ENCODE measurements at regions not wholly inside any gene's neighbourhood (a gene's known extent, or its start where the extent isn't known, plus 50 kb on each side); places are given as distances from the start of the nearest gene placed in this dataset.

DNA sequence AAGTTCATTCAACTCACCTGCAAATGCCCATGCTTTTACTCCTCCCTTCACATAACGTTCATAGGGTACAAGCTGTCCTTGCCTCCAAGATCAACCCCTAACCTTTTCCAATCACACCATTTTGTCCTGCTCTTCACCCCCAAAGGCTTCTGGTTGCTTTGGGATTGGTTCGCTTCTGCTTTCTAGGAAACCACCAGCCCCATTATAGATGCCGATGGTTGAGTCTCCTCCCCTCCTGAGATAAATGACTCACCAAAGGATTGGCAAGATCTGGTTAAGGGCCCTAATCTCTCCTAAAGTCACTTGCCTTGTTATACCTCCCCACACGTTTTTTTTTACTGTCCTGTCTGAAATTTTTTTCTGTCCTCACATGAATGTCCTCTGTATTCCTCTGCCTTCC is 311.4 kb downstream of the HACE1 start:
- Histone ChIP-seq H3K79me2 (ENCODE audit: insufficient read depth, low read length) (no peaks in the 10 kb centered on the region), H2AFZ (ENCODE audit: low read length) (no peak overlapping the region), H3K36me3 (ENCODE audit: insufficient read depth, low read length) (no peaks in the 10 kb centered on the region), H4K20me1 (ENCODE audit: insufficient read depth, low read length) (no peaks in the 10 kb centered on the region), H3K27me3 (ENCODE audit: insufficient read depth, low read length) (no peaks in the 10 kb centered on the region), H3K4me3 (ENCODE audit: low read depth, low read length, poor library complexity, severe bottlenecking) (no peak overlapping the region), H3K9me3 (ENCODE audit: low read length) (no peaks in the 10 kb centered on the region), H3K4me1 (ENCODE audit: insufficient read depth, low read length, severe bottlenecking) (no peaks in the 10 kb centered on the region), H3K27ac (ENCODE audit: low read depth, low read length, poor library complexity, severe bottlenecking) (no peak overlapping the region), H3K9me2 (ENCODE audit: low read depth, low read length) (no peaks in the 10 kb centered on the region), H3K9ac (ENCODE audit: low read length) (no peak overlapping the region), H3K4me2 (ENCODE audit: low read length) (no peak overlapping the region), H3F3A (ENCODE audit: insufficient read depth, low read length) (no peaks in the 10 kb centered on the region)
- TF ChIP-seq CTCF (IDR thresholded peaks at IDR 0.05; ENCODE audit: low read length): no peak
- no peak for TF ChIP-seq EZH2 (IDR thresholded peaks at IDR 0.05; ENCODE audit: borderline replicate concordance, low read length)

GRCh38 chr6:104541411-104541810 is 318.3 kb downstream of the HACE1 start:
- Histone ChIP-seq H3K27me3 (ENCODE audit: insufficient read depth, low read length) (no peaks in the 10 kb centered on the region), H3K9me2 (ENCODE audit: low read depth, low read length) (no peaks in the 10 kb centered on the region), H3K4me1 (ENCODE audit: insufficient read depth, low read length, severe bottlenecking) (no peaks in the 10 kb centered on the region), H3K4me3 (ENCODE audit: low read depth, low read length, poor library complexity, severe bottlenecking) (no peak overlapping the region), H3K79me2 (ENCODE audit: insufficient read depth, low read length) (no peaks in the 10 kb centered on the region), H3F3A (ENCODE audit: insufficient read depth, low read length) (no peaks in the 10 kb centered on the region), H3K9ac (ENCODE audit: low read length) (no peak overlapping the region), H2AFZ (ENCODE audit: low read length) (no peak overlapping the region), H3K4me2 (ENCODE audit: low read length) (no peak overlapping the region), H3K9me3 (ENCODE audit: low read length) (no peaks in the 10 kb centered on the region), H4K20me1 (ENCODE audit: insufficient read depth, low read length) (no peaks in the 10 kb centered on the region), H3K36me3 (ENCODE audit: insufficient read depth, low read length) (no peaks in the 10 kb centered on the region), H3K27ac (ENCODE audit: low read depth, low read length, poor library complexity, severe bottlenecking) (no peak overlapping the region)
- TF ChIP-seq CTCF (IDR thresholded peaks at IDR 0.05; ENCODE audit: low read length) (no peak), EZH2 (IDR thresholded peaks at IDR 0.05; ENCODE audit: borderline replicate concordance, low read length) (no peak)

DNA sequence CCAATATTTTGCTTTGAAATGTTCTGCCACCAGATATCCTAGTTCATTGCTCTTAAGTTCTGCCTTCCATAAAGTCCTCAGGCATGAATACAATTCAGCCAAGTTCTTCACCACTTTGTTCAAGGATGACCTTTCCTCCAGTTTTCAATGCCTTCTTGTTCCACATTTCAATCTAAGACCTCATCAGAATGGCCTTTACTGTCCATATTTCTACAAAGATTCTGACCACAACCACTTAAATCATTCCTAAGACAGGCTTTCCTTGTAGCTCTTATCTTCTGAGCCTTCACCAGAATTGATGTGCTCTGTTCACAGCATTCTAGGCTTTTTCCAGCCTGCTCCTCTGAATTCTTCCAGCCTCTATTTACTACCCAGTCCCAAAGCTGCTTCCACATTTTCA is 319.0 kb downstream of the HACE1 start:
- H4K20me1 ChIP-seq (ENCODE audit: insufficient read depth, low read length): no peaks in the 10 kb centered on the region
- TF ChIP-seq EZH2 (IDR thresholded peaks at IDR 0.05; ENCODE audit: borderline replicate concordance, low read length) (no peak), CTCF (IDR thresholded peaks at IDR 0.05; ENCODE audit: low read length) (no peak)

More for the DNA sequence above, 319.0 kb downstream of the HACE1 start:
- Histone ChIP-seq H3K4me3 (ENCODE audit: low read depth, low read length, poor library complexity, severe bottlenecking) (no peak overlapping the region), H3K9me3 (ENCODE audit: low read length) (no peaks in the 10 kb centered on the region), H3K4me1 (ENCODE audit: insufficient read depth, low read length, severe bottlenecking) (no peaks in the 10 kb centered on the region), H3K36me3 (ENCODE audit: insufficient read depth, low read length) (no peaks in the 10 kb centered on the region), H2AFZ (ENCODE audit: low read length) (no peak overlapping the region), H3F3A (ENCODE audit: insufficient read depth, low read length) (no peaks in the 10 kb centered on the region), H3K27me3 (ENCODE audit: insufficient read depth, low read length) (no peaks in the 10 kb centered on the region), H3K27ac (ENCODE audit: low read depth, low read length, poor library complexity, severe bottlenecking) (no peak overlapping the region), H3K9me2 (ENCODE audit: low read depth, low read length) (no peaks in the 10 kb centered on the region), H3K4me2 (ENCODE audit: low read length) (no peak overlapping the region), H3K79me2 (ENCODE audit: insufficient read depth, low read length) (no peaks in the 10 kb centered on the region), H3K9ac (ENCODE audit: low read length) (no peak overlapping the region)

All from OCI-LY1 (cell line).